ENCODE measurements at regions not wholly inside any gene's neighbourhood (a gene's known extent, or its start where the extent isn't known, plus 50 kb on each side); places are given as distances from the start of the nearest gene placed in this dataset.

DNA sequence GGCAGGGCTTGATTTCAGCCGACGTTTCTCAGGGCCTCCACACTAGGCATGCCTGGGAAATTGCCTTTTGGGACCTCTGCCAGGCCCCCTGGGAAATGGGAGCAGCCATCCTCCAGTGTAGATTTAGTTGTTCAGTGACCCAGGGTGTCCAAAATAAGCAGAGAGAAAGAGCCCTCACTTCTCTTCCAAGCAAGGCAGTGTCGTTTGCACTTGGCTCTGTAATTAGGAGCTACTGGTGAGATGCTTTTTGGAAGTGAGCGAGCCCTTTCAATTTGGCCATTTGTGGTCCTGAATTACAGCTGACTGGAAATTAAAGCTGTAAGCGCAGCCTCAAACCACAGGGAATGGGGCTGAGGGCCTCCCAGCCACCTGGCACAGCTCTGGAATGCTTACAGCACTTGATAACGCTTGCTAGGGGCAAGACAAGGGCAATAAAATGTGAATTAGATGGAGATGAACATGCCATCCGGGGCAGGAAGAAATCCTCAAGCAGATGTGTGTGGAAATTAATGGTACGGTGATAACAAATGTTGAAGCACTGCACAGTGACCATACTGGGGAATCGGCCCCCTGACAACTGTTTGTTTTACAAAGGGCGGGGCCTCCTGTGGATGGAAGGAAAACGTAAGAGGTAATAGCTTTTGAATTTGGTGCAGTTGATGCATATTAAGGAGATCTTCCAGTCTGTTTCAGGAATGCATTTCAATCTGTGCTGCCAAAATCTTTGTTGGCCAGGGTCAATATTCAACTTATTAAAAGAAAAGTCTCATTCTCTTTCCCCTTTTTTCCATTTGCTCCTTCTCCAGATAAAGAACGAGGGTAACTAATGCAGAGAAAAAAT lies 173.1 kb downstream of the UXS1 start:
- no peak overlapping the region for H3K56ac ChIP-seq (replicated peaks; ENCODE audit: insufficient read length, low read depth, low read length)
- no peak overlapping the region for H2AK5ac ChIP-seq (ENCODE audit: low read depth, low read length)
- no peak overlapping the region for H2BK15ac ChIP-seq (ENCODE audit: low read length)
- H3K4me2 ChIP-seq (ENCODE audit: insufficient read depth in 1 of 2, low read depth in 2 of 2, low read length in 2 of 2) = no peak overlapping the region
- H3K23me2 ChIP-seq (ENCODE audit: low read depth, low read length) = no peaks in the 10 kb centered on the region
- no peaks in the 10 kb centered on the region for H3K9me3 ChIP-seq (ENCODE audit: insufficient read depth in 2 of 2, low read depth in 1 of 2, low read length in 1 of 2)
- H2BK5ac ChIP-seq (ENCODE audit: low read depth, low read length) = no peak overlapping the region
- no peak overlapping the region for H3K4ac ChIP-seq (replicated peaks; ENCODE audit: insufficient read length, low read depth, low read length)
- no peak overlapping the region for H4K91ac ChIP-seq (replicated peaks; ENCODE audit: insufficient read length, low read length)
- H4K20me1 ChIP-seq (replicated peaks in 1 of 2; ENCODE audit: control insufficient read depth in 1 of 2, insufficient read depth in 2 of 2, low read length in 2 of 2) = no peaks in the 10 kb centered on the region
- no peak for DNase-seq (ENCODE audit: low read depth in 1 of 2, low spot score in 2 of 2)
- no peak overlapping the region for H3K14ac ChIP-seq (ENCODE audit: insufficient read length)
- no peak overlapping the region for H3K27ac ChIP-seq (ENCODE audit: low read depth, low read length)
- 92% methylated on average over 12 of the region's 12 CpGs; no CpG with 5 or more reads in 1 of the 2 experiments for WGBS, 2 experiments (ENCODE audit: extremely low coverage in 1 of 2, insufficient coverage in 1 of 2, insufficient read length in 1 of 2, insufficient replicate concordance in 2 of 2, low coverage in 1 of 2, low lambda C conversion rate in 2 of 2, missing lambda C conversion rate in 1 of 2)
- H3K4me3 ChIP-seq (ENCODE audit: extremely low read depth in 1 of 4, insufficient read depth in 2 of 4, low read depth in 3 of 4, low read length in 4 of 4) = no peak overlapping the region
- H2BK20ac ChIP-seq (ENCODE audit: low read length) = no peak overlapping the region
- FAIRE-seq = no peak
- no peak overlapping the region for H2BK12ac ChIP-seq (ENCODE audit: low read depth, low read length)
- no peaks in the 10 kb centered on the region for H3K36me3 ChIP-seq (ENCODE audit: control insufficient read depth in 2 of 4, insufficient read depth in 4 of 4, low read length in 3 of 4)
- H2AFZ ChIP-seq (ENCODE audit: low read length) = 0 out of 2 replicates have a peak overlapping the region, but pooled peaks have one; percentile 24
- no peak overlapping the region for H2BK120ac ChIP-seq (replicated peaks; ENCODE audit: low read depth, low read length)
- ChIA-PET POLR2A (ENCODE audit: partially characterized antibody) (no interaction called here), CTCF (ENCODE audit: partially characterized antibody) (interaction anchor here (1.0 to 1.2 kb wide), 2 partner anchors 10 to 102 kb away, joined by 3 read pairs; no protein-coding TSS in a partner anchor)
- H4K5ac ChIP-seq (ENCODE audit: insufficient read length, low read depth, low read length) = no peak overlapping the region
- H3K79me1 ChIP-seq (ENCODE audit: low read depth, low read length) = no peaks in the 10 kb centered on the region
- H3K4me1 ChIP-seq (replicated peaks in 1 of 4; ENCODE audit: control insufficient read depth in 3 of 4, insufficient read depth in 4 of 4, low read length in 3 of 4) = peaks cover 0 to 3% (median 1%) of the 10 kb centered on the region in 4 experiments; a peak in 3 of 7 replicates
- no peak overlapping the region for H4K8ac ChIP-seq (ENCODE audit: extremely low read depth, insufficient read depth, low read length)
- no peak overlapping the region for H3K18ac ChIP-seq (ENCODE audit: extremely low read depth, low read length)
- no peak overlapping the region for H3K9ac ChIP-seq (replicated peaks in 1 of 4; ENCODE audit: extremely low read depth in 1 of 4, low read depth in 3 of 4, low read length in 3 of 4)
- no peak overlapping the region for H3K23ac ChIP-seq (ENCODE audit: insufficient read length)
- no peaks in the 10 kb centered on the region for H3K27me3 ChIP-seq (replicated peaks in 1 of 4; ENCODE audit: control insufficient read depth in 3 of 4, extremely low read depth in 1 of 4, insufficient read depth in 3 of 4, low read length in 3 of 4)
- H3K79me2 ChIP-seq (ENCODE audit: control insufficient read depth in 1 of 2, insufficient read depth in 2 of 2, low read length in 2 of 2) = no peaks in the 10 kb centered on the region
- TF ChIP-seq NRF1 (IDR thresholded peaks at IDR 0.05; ENCODE audit: low read depth, low read length) = no peak
- no peak for TF ChIP-seq CHD2 (IDR thresholded peaks at IDR 0.05; ENCODE audit: low read length)
- TF ChIP-seq TAF1 (IDR thresholded peaks at IDR 0.05; ENCODE audit: low read depth, low read length) = no peak
- TF ChIP-seq CBX5 (IDR thresholded peaks at IDR 0.05; ENCODE audit: low read depth, low read length) = no peak
- no peak for TF ChIP-seq RNF2 (IDR thresholded peaks at IDR 0.05; ENCODE audit: borderline replicate concordance, low read depth, low read length, missing control alignments, poor library complexity, severe bottlenecking)
- no peak for TF ChIP-seq SP2 (IDR thresholded peaks at IDR 0.05; ENCODE audit: low read length)
- no peak for TF ChIP-seq BRCA1 (IDR thresholded peaks at IDR 0.05; ENCODE audit: low read depth, low read length)
- TF ChIP-seq SIRT6 (IDR thresholded peaks at IDR 0.05; ENCODE audit: low read length) = no peak
- no peak for TF ChIP-seq BACH1 (IDR thresholded peaks at IDR 0.05; ENCODE audit: low read length)
- TF ChIP-seq YY1 (IDR thresholded peaks at IDR 0.05; ENCODE audit: low read depth, low read length) = no peak
- TF ChIP-seq, protein P1, sequence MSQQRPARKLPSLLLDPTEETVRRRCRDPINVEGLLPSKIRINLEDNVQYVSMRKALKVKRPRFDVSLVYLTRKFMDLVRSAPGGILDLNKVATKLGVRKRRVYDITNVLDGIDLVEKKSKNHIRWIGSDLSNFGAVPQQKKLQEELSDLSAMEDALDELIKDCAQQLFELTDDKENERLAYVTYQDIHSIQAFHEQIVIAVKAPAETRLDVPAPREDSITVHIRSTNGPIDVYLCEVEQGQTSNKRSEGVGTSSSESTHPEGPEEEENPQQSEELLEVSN (IDR thresholded peaks at IDR 0.05) = no peak
- no peak for TF ChIP-seq POU5F1 (IDR thresholded peaks at IDR 0.05; ENCODE audit: low read depth, low read length)
- TF ChIP-seq SIX5 (IDR thresholded peaks at IDR 0.05; ENCODE audit: low read depth, low read length) = no peak
- no peak for TF ChIP-seq SUZ12 (IDR thresholded peaks at IDR 0.05; ENCODE audit: low read length)

Data from H1 (cell line).